ENCODE measurements at regions not wholly inside any gene's neighbourhood (a gene's known extent, or its start where the extent isn't known, plus 50 kb on each side); places are given as distances from the start of the nearest gene placed in this dataset.

- H3K9ac ChIP-seq (ENCODE audit: insufficient read depth, low read depth, low read length), result no peak overlapping the region
- H3K79me2 ChIP-seq (ENCODE audit: insufficient read depth, low read length), result no peaks in the 10 kb centered on the region
- no peak overlapping the region for H3K27ac ChIP-seq (ENCODE audit: extremely low read length, insufficient read depth, low read length)
- ATAC-seq (no peak), DNase-seq (ENCODE audit: low spot score) (no peak), FAIRE-seq (no peak)
- no peaks in the 10 kb centered on the region for H3K9me3 ChIP-seq (ENCODE audit: low read length)
- in situ Hi-C loops (cut with HindIII; ENCODE audit: extremely low pct_ligation_motif_present, low pct_unique_long_range_greater_than_20kb) (no loop called here), intact Hi-C loops (cut with micrococcal nuclease; ENCODE audit: unreplicated experiment) (no loop called here)
- H3K4me3 ChIP-seq (replicated peaks in 1 of 3; ENCODE audit: insufficient read depth in 1 of 3, low read depth in 2 of 3, low read length in 3 of 3), result no peak overlapping the region
- CTCF ChIA-PET (ENCODE audit: low intra/inter-chr PET ratio, low total read pairs), result no interaction called here
- H2AFZ ChIP-seq (ENCODE audit: low read length), result no peak overlapping the region
- H3K27me3 ChIP-seq (ENCODE audit: control insufficient read depth in 1 of 2, insufficient read depth in 2 of 2, low read length in 2 of 2), result peaks cover 0 to 8% of the 10 kb centered on the region in 2 experiments; a peak in 1 of 5 replicates
- WGBS (ENCODE audit: low lambda C conversion rate), result under 1% methylated on average over 4 of the region's 4 CpGs
- H3K4me1 ChIP-seq (ENCODE audit: insufficient read depth, low read length), result no peaks in the 10 kb centered on the region
- no peaks in the 10 kb centered on the region for H4K20me1 ChIP-seq (ENCODE audit: insufficient read depth, low read length)
- H3K4me2 ChIP-seq (ENCODE audit: low read depth, low read length), result no peak overlapping the region
- H3K36me3 ChIP-seq (replicated peaks in 1 of 2; ENCODE audit: control insufficient read depth in 1 of 2, insufficient read depth in 2 of 2, low read length in 2 of 2), result no peaks in the 10 kb centered on the region
- TF ChIP-seq ZFP62 (CRISPR knock-in tag; IDR thresholded peaks at IDR 0.05) (no peak), JUND (CRISPR knock-in tag; IDR thresholded peaks at IDR 0.05) (no peak), ZFP1 (CRISPR knock-in tag; IDR thresholded peaks at IDR 0.05) (no peak), MLX (CRISPR knock-in tag; IDR thresholded peaks at IDR 0.05) (no peak), MTF1 (CRISPR knock-in tag; IDR thresholded peaks at IDR 0.05) (no peak), ZNF597 (CRISPR knock-in tag; IDR thresholded peaks at IDR 0.05) (no peak), TEF (CRISPR knock-in tag; IDR thresholded peaks at IDR 0.05) (no peak), ZSCAN30 (CRISPR knock-in tag; IDR thresholded peaks at IDR 0.05) (no peak), ZNF75D (CRISPR knock-in tag; IDR thresholded peaks at IDR 0.05; ENCODE audit: borderline replicate concordance) (no peak), ZNF552 (CRISPR knock-in tag; IDR thresholded peaks at IDR 0.05; ENCODE audit: borderline replicate concordance) (no peak), ZNF550 (CRISPR knock-in tag; IDR thresholded peaks at IDR 0.05; ENCODE audit: borderline replicate concordance) (no peak), EEA1 (CRISPR knock-in tag; IDR thresholded peaks at IDR 0.05; ENCODE audit: borderline replicate concordance) (no peak), FLYWCH1 (CRISPR knock-in tag; IDR thresholded peaks at IDR 0.05) (no peak), ZXDC (CRISPR knock-in tag; IDR thresholded peaks at IDR 0.05) (no peak), WIZ (CRISPR knock-in tag; IDR thresholded peaks at IDR 0.05) (no peak)
- POLR2A ChIA-PET, result no interaction called here
- BruUV-seq (replicated peaks), result no TSS peak
Observed at GRCh38 chr4:181249031-181249430, 994.2 kb upstream of the TENM3 start.

Measured in HepG2 (cell line).